IMR-90 (cell line): ENCODE measurements at regions not wholly inside any gene's neighbourhood (a gene's known extent, or its start where the extent isn't known, plus 50 kb on each side); places are given as distances from the start of the nearest gene placed in this dataset.

ENCODE experiments used
- ATAC-seq: fragments of 200-7000 bp; cut with Tn5 transposase; 2 replicates; pipeline ENCODE4 v1.9.1; 2020; ENCODE audit warnings: low read depth, mild to moderate bottlenecking, moderate library complexity
- BruUV-seq: library from RNA; stranded (reverse); fragments of 400-500 nt; replicated peaks from 2 replicates; lab custom pipeline; 2021; lab: Mats Ljungman, UMichigan
- CTCF ChIA-PET: fragments of 300-600 bp; formaldehyde crosslinking; extraction: SDS; loops from one replicate; lab custom pipeline; 2021; ENCODE audit warnings: antibody characterized with exemption; lab: Yijun Ruan, JAX
- POLR2A ChIA-PET: fragments of 300-600 bp; sonication (Branson Sonifier 250); formaldehyde crosslinking; loops from one replicate; lab custom pipeline; 2022; ENCODE audit warnings: antibody characterized with exemption; ENCODE audit not compliant: unreplicated experiment; lab: Charles Lee
- DNase-seq: peaks from one replicate; pipeline ENCODE4 v3.0.0; 2013
- H2AFZ ChIP-seq: replicated peaks from 2 replicates; pipeline ENCODE3; 2013; ENCODE audit warnings: low read length, mild to moderate bottlenecking; ENCODE audit not compliant: poor library complexity
- H2AK5ac ChIP-seq: 2 replicates; pipeline ENCODE4 v1.6.1; 2013; ENCODE audit warnings: low read depth, low read length, inconsistent platforms
- H2AK9ac ChIP-seq: replicated peaks from 2 replicates; pipeline ENCODE3; 2013; ENCODE audit warnings: mild to moderate bottlenecking, low read depth, low read length, moderate library complexity; ENCODE audit not compliant: poor library complexity
- H2BK120ac ChIP-seq: 2 replicates; pipeline ENCODE4 v1.6.1; 2013; ENCODE audit warnings: low read depth, low read length, inconsistent platforms
- H2BK15ac ChIP-seq: 3 replicates; pipeline ENCODE4 v1.6.1; 2013; ENCODE audit warnings: low read depth, low read length, inconsistent platforms
- H2BK20ac ChIP-seq: 2 replicates; pipeline ENCODE4 v1.6.1; 2013; ENCODE audit warnings: low read depth, mild to moderate bottlenecking, inconsistent platforms, low read length, moderate library complexity
- H2BK5ac ChIP-seq: 2 replicates; pipeline ENCODE4 v1.6.1; 2013; ENCODE audit warnings: mild to moderate bottlenecking, low read depth, low read length, inconsistent platforms; ENCODE audit not compliant: poor library complexity, severe bottlenecking
- H3K14ac ChIP-seq: replicated peaks from 2 replicates; pipeline ENCODE4 v1.6.1; 2013; ENCODE audit warnings: low read depth, low read length, inconsistent platforms
- H3K18ac ChIP-seq: 2 replicates; pipeline ENCODE4 v1.6.1; 2013; ENCODE audit warnings: low read depth, low read length, control low read depth
- H3K23ac ChIP-seq: 2 replicates; pipeline ENCODE4 v1.6.1; 2013; ENCODE audit warnings: low read depth, low read length, inconsistent platforms
- H3K27ac ChIP-seq: 2 replicates; pipeline ENCODE4 v1.5.1; 2013; ENCODE audit warnings: mild to moderate bottlenecking, control low read depth, low read length; ENCODE audit not compliant: insufficient read depth
- H3K27me3 ChIP-seq: 2 replicates; pipeline ENCODE4 v1.6.1; 2013; ENCODE audit warnings: low read length; ENCODE audit not compliant: control insufficient read depth, insufficient read depth
- H3K36me3 ChIP-seq: 2 replicates; pipeline ENCODE4 v1.6.1; 2013; ENCODE audit warnings: low read length, mixed read lengths; ENCODE audit not compliant: control insufficient read depth, insufficient read depth
- H3K4ac ChIP-seq: 2 replicates; pipeline ENCODE4 v1.6.1; 2013; ENCODE audit warnings: low read depth, low read length, inconsistent platforms
- H3K4me1 ChIP-seq: 2 replicates; pipeline ENCODE4 v1.6.1; 2013; ENCODE audit warnings: low read length, mixed read lengths; ENCODE audit not compliant: control insufficient read depth, insufficient read depth
- H3K4me2 ChIP-seq: 2 replicates; pipeline ENCODE4 v1.6.1; 2013; ENCODE audit warnings: low read depth, mild to moderate bottlenecking, control low read depth, low read length, moderate library complexity
- H3K4me3 ChIP-seq: 2 replicates; pipeline ENCODE4 v1.5.1; 2013; ENCODE audit warnings: low read depth, mild to moderate bottlenecking, control low read depth, low read length, moderate library complexity; ENCODE audit not compliant: insufficient read depth
- H3K56ac ChIP-seq: 2 replicates; pipeline ENCODE4 v1.6.1; 2013; ENCODE audit warnings: low read length, inconsistent platforms; ENCODE audit not compliant: insufficient read depth; ENCODE audit errors: extremely low read depth
- H3K79me1 ChIP-seq, 2 experiments: 2 replicates each; pipeline ENCODE4 v1.6.1; 2013; ENCODE audit warnings: low read length in 2 of 2, inconsistent platforms in 1 of 2, low read depth in 1 of 2
- H3K9ac ChIP-seq: 2 replicates; pipeline ENCODE4 v1.6.1; 2013; ENCODE audit warnings: low read depth, low read length, control low read depth
- H3K9me1 ChIP-seq: 2 replicates; pipeline ENCODE4 v1.6.1; 2013; ENCODE audit warnings: low read length, inconsistent platforms; ENCODE audit not compliant: insufficient read depth
- H3K9me3 ChIP-seq: 2 replicates; pipeline ENCODE4 v1.6.1; 2013; ENCODE audit warnings: low read length; ENCODE audit not compliant: control insufficient read depth, insufficient read depth
- H4K20me1 ChIP-seq: 2 replicates; pipeline ENCODE4 v1.6.1; 2013; ENCODE audit warnings: low read length, inconsistent platforms; ENCODE audit not compliant: insufficient read depth
- H4K5ac ChIP-seq: 2 replicates; pipeline ENCODE4 v1.6.1; 2013; ENCODE audit warnings: mild to moderate bottlenecking, low read depth, low read length, control low read depth
- H4K8ac ChIP-seq, 2 experiments: 2 replicates each; pipeline ENCODE4 v1.6.1; 2013; ENCODE audit warnings: low read depth in 2 of 2, low read length in 2 of 2, control low read depth in 1 of 2, inconsistent platforms in 1 of 2
- H4K91ac ChIP-seq: 2 replicates; pipeline ENCODE4 v1.6.1; 2013; ENCODE audit warnings: low read depth, low read length, inconsistent platforms; ENCODE audit not compliant: insufficient read depth
- BHLHE40 ChIP-seq: fragments of 150-350 bp; IDR thresholded peaks from 2 replicates; pipeline ENCODE4 v1.6.1; 2016; ENCODE audit warnings: mild to moderate bottlenecking, low read depth, low read length
- CHD1 ChIP-seq: IDR thresholded peaks from 2 replicates; pipeline ENCODE4 v1.6.1; 2012; ENCODE audit warnings: low read depth, low read length, improper control_type of control experiment
- ELK1 ChIP-seq: fragments of 150-350 bp; IDR thresholded peaks from 2 replicates; pipeline ENCODE4 v1.6.1; 2016; ENCODE audit warnings: low read depth, mild to moderate bottlenecking, low read length, moderate library complexity, borderline replicate concordance
- FOS ChIP-seq: fragments of 150-350 bp; IDR thresholded peaks from 2 replicates; pipeline ENCODE4 v1.6.1; 2016; ENCODE audit warnings: low read depth, low read length
- MAZ ChIP-seq: IDR thresholded peaks from 2 replicates; pipeline ENCODE4 v1.6.1; 2012; ENCODE audit warnings: low read depth, mild to moderate bottlenecking, low read length, improper control_type of control experiment, moderate library complexity, borderline replicate concordance
- NFE2L2 ChIP-seq: fragments of 150-350 bp; IDR thresholded peaks from 2 replicates; pipeline ENCODE4 v1.6.1; 2016; ENCODE audit warnings: low read depth, mild to moderate bottlenecking, low read length
- POLR2A ChIP-seq: IDR thresholded peaks from 2 replicates; pipeline ENCODE4 v1.6.1; 2012; ENCODE audit warnings: mild to moderate bottlenecking, low read depth, low read length
- RAD21 ChIP-seq: IDR thresholded peaks from 2 replicates; pipeline ENCODE4 v1.6.1; 2012; ENCODE audit warnings: low read length, improper control_type of control experiment
- RFX5 ChIP-seq: IDR thresholded peaks from 2 replicates; pipeline ENCODE4 v1.8.0; 2012; ENCODE audit warnings: low read depth, mild to moderate bottlenecking, low read length, moderate library complexity
- SMC3 ChIP-seq: fragments of 150-350 bp; IDR thresholded peaks from 2 replicates; pipeline ENCODE4 v1.6.1; 2016; ENCODE audit warnings: low read depth, mild to moderate bottlenecking, antibody characterized with exemption, low read length, moderate library complexity
- USF2 ChIP-seq: fragments of 150-350 bp; IDR thresholded peaks from 2 replicates; pipeline ENCODE4 v1.6.1; 2017; ENCODE audit warnings: mild to moderate bottlenecking, antibody characterized with exemption, low read length, low read depth
- WGBS, 2 experiments: methylation state at CpG; one replicate each; pipeline versions ENCODE4 v1.1.5 to v1.1.7; 2013; ENCODE audit warnings: missing lambda C conversion rate in 2 of 2; ENCODE audit not compliant: insufficient read length in 1 of 2; ENCODE audit errors: extremely low coverage in 2 of 2; 5-methylcytosine and 5-hydroxymethylcytosine counted together
- dilution Hi-C: fragments of 300-500 bp; cut with HindIII; formaldehyde crosslinking; loops from one replicate; pipeline ENCODE4 v1.14.3; 2018; ENCODE audit warnings: low sequenced_read_pairs; ENCODE audit not compliant: unreplicated experiment
- in situ Hi-C: fragments of 300-500 bp; cut with MboI; formaldehyde crosslinking; loops from 3 replicates; pipeline ENCODE4 v1.14.3; 2019; ENCODE audit warnings: low sequenced_read_pairs, inconsistent platforms, mixed read lengths
- intact Hi-C: fragments of 100-400 bp; cut with micrococcal nuclease; formaldehyde crosslinking; loops from 2 replicates; pipeline ENCODE4 v1.10.0; 2022

DNA sequence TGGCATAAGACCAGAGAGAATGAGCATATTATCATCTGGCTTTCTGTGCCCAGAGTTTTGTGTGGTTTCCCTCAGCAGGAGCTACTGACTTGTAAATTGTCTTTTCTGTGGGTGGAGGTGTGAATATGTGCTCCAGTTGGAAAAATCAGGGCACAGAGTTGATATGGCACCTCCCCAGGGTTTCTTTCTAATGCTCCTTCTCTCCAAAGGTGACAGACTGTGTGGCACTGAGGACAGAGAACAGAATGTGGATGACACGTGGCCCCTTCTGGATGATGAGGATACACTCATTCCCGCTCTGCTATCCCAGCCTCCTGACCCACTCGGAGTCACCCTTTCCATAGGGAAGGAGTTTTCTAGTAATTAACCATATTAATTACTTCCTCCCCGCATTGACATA lies 221.0 kb downstream of the ICE1 start:
- intact Hi-C loops (no loop called here), dilution Hi-C loops (no loop called here), in situ Hi-C loops (no loop called here)
- Histone ChIP-seq H3K23ac (no peak overlapping the region), H3K4ac (no peak overlapping the region), H3K14ac (no peak overlapping the region), H3K9ac (no peak overlapping the region), H3K36me3 (no peaks in the 10 kb centered on the region), H3K9me3 (peaks cover 30% of the 10 kb centered on the region), H2BK15ac (no peak overlapping the region), H3K4me2 (no peak overlapping the region), H3K27me3 (no peaks in the 10 kb centered on the region), H3K4me1 (no peaks in the 10 kb centered on the region), H4K8ac (no peak overlapping the region), H4K20me1 (no peaks in the 10 kb centered on the region), H3K56ac (no peak overlapping the region), H2BK20ac (no peak overlapping the region), H2BK5ac (no peak overlapping the region), H3K27ac (no peak overlapping the region), H3K9me1 (no peaks in the 10 kb centered on the region), H4K5ac (no peak overlapping the region), H3K79me1 (no peaks in the 10 kb centered on the region), H3K18ac (no peak overlapping the region), H2BK120ac (no peak overlapping the region), H3K4me3 (no peak overlapping the region), H2AK5ac (no peak overlapping the region), H2AFZ (no peak overlapping the region), H2AK9ac (no peak overlapping the region), H4K91ac (no peak overlapping the region)
- CTCF ChIA-PET = no interaction called here
- no TSS peak for BruUV-seq
- no CpG with 5 or more reads among the region's 4 CpGs for WGBS, 2 experiments
- no peak for ATAC-seq
- TF ChIP-seq CHD1 (no peak), RFX5 (no peak), RAD21 (no peak), SMC3 (no peak), FOS (no peak), MAZ (no peak), USF2 (no peak), BHLHE40 (no peak), ELK1 (no peak), NFE2L2 (no peak), POLR2A (no peak)
- POLR2A ChIA-PET = no interaction called here
- no peak for DNase-seq
